ENCODE measurements at regions not wholly inside any gene's neighbourhood (a gene's known extent, or its start where the extent isn't known, plus 50 kb on each side); places are given as distances from the start of the nearest gene placed in this dataset.

DNA sequence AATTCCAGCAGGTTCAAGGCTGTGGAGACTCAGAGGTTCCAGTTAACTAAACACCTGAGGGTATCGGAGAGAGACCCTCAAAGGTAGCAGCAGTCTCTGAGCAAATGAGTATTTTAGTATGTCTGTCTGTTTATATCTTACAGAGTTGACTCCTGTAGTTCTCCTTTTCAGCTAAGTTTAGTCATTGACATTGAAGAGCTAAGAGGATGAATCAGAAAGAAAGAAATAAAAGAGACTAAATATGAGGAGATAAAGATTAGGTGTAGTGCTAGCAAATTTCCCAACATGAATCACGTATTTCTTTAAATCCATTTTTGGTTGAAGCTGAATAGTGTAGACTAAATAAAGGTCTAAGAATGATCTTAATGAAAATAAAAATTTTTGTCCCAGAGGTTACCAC is 474.0 kb upstream of the RGMB start:
- Histone ChIP-seq H3K4me1 (ENCODE audit: control insufficient read depth in 4 of 4, insufficient read depth in 4 of 4, low read length in 3 of 4) (no peaks in the 10 kb centered on the region), H3K27ac (ENCODE audit: low read depth in 1 of 2, low read length in 2 of 2) (no peak overlapping the region), H3K27me3 (ENCODE audit: control insufficient read depth in 4 of 4, insufficient read depth in 4 of 4, low read length in 3 of 4) (peaks cover 0 to 4% (median 0%) of the 10 kb centered on the region in 4 donors), H3K4me3 (ENCODE audit: low read depth in 1 of 3, low read length in 3 of 3) (no peak overlapping the region), H3K36me3 (ENCODE audit: control insufficient read depth in 4 of 4, insufficient read depth in 3 of 4, low read depth in 1 of 4, low read length in 3 of 4) (no peaks in the 10 kb centered on the region), H3K9ac (ENCODE audit: low read depth in 1 of 2, low read length in 2 of 2) (no peak overlapping the region), H3K9me3 (ENCODE audit: control insufficient read depth in 4 of 4, low read length in 3 of 4) (no peaks in the 10 kb centered on the region)
- WGBS, result 89% methylated on average over 2 of the region's 2 CpGs
- DNase-seq (ENCODE audit: low spot score), result no peak
- TF ChIP-seq, protein P1, sequence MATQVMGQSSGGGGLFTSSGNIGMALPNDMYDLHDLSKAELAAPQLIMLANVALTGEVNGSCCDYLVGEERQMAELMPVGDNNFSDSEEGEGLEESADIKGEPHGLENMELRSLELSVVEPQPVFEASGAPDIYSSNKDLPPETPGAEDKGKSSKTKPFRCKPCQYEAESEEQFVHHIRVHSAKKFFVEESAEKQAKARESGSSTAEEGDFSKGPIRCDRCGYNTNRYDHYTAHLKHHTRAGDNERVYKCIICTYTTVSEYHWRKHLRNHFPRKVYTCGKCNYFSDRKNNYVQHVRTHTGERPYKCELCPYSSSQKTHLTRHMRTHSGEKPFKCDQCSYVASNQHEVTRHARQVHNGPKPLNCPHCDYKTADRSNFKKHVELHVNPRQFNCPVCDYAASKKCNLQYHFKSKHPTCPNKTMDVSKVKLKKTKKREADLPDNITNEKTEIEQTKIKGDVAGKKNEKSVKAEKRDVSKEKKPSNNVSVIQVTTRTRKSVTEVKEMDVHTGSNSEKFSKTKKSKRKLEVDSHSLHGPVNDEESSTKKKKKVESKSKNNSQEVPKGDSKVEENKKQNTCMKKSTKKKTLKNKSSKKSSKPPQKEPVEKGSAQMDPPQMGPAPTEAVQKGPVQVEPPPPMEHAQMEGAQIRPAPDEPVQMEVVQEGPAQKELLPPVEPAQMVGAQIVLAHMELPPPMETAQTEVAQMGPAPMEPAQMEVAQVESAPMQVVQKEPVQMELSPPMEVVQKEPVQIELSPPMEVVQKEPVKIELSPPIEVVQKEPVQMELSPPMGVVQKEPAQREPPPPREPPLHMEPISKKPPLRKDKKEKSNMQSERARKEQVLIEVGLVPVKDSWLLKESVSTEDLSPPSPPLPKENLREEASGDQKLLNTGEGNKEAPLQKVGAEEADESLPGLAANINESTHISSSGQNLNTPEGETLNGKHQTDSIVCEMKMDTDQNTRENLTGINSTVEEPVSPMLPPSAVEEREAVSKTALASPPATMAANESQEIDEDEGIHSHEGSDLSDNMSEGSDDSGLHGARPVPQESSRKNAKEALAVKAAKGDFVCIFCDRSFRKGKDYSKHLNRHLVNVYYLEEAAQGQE (IDR thresholded peaks at IDR 0.05), result no peak
- no peak for TF ChIP-seq FOXA2 (IDR thresholded peaks at IDR 0.05)
- TF ChIP-seq FOXA1 (IDR thresholded peaks at IDR 0.05), result no peak
- no peak for TF ChIP-seq RAD21 (IDR thresholded peaks at IDR 0.05)
- TF ChIP-seq, protein P2, sequence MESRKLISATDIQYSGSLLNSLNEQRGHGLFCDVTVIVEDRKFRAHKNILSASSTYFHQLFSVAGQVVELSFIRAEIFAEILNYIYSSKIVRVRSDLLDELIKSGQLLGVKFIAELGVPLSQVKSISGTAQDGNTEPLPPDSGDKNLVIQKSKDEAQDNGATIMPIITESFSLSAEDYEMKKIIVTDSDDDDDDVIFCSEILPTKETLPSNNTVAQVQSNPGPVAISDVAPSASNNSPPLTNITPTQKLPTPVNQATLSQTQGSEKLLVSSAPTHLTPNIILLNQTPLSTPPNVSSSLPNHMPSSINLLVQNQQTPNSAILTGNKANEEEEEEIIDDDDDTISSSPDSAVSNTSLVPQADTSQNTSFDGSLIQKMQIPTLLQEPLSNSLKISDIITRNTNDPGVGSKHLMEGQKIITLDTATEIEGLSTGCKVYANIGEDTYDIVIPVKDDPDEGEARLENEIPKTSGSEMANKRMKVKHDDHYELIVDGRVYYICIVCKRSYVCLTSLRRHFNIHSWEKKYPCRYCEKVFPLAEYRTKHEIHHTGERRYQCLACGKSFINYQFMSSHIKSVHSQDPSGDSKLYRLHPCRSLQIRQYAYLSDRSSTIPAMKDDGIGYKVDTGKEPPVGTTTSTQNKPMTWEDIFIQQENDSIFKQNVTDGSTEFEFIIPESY (IDR thresholded peaks at IDR 0.05), result no peak
- no peak for TF ChIP-seq NR2F2 (IDR thresholded peaks at IDR 0.05)
- TF ChIP-seq, protein P3, sequence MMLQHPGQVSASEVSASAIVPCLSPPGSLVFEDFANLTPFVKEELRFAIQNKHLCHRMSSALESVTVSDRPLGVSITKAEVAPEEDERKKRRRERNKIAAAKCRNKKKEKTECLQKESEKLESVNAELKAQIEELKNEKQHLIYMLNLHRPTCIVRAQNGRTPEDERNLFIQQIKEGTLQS (IDR thresholded peaks at IDR 0.05), result no peak
- TF ChIP-seq, protein P4, sequence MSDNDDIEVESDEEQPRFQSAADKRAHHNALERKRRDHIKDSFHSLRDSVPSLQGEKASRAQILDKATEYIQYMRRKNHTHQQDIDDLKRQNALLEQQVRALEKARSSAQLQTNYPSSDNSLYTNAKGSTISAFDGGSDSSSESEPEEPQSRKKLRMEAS (IDR thresholded peaks at IDR 0.05), result no peak
- no peak for TF ChIP-seq JUND (IDR thresholded peaks at IDR 0.05)
- TF ChIP-seq, protein P5, sequence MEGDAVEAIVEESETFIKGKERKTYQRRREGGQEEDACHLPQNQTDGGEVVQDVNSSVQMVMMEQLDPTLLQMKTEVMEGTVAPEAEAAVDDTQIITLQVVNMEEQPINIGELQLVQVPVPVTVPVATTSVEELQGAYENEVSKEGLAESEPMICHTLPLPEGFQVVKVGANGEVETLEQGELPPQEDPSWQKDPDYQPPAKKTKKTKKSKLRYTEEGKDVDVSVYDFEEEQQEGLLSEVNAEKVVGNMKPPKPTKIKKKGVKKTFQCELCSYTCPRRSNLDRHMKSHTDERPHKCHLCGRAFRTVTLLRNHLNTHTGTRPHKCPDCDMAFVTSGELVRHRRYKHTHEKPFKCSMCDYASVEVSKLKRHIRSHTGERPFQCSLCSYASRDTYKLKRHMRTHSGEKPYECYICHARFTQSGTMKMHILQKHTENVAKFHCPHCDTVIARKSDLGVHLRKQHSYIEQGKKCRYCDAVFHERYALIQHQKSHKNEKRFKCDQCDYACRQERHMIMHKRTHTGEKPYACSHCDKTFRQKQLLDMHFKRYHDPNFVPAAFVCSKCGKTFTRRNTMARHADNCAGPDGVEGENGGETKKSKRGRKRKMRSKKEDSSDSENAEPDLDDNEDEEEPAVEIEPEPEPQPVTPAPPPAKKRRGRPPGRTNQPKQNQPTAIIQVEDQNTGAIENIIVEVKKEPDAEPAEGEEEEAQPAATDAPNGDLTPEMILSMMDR (IDR thresholded peaks at IDR 0.05; ENCODE audit: low read depth, low read length, missing input control), result no peak
- no peak for TF ChIP-seq HNF4A (conservative IDR thresholded peaks at IDR 0.05)
- no peak for TF ChIP-seq GABPA (IDR thresholded peaks at IDR 0.05 in 1 of 2, conservative IDR thresholded peaks at IDR 0.05 in 1 of 2)
- no peak for TF ChIP-seq EGR1 (IDR thresholded peaks at IDR 0.05; ENCODE audit: low read depth in 2 of 2)

DNA sequence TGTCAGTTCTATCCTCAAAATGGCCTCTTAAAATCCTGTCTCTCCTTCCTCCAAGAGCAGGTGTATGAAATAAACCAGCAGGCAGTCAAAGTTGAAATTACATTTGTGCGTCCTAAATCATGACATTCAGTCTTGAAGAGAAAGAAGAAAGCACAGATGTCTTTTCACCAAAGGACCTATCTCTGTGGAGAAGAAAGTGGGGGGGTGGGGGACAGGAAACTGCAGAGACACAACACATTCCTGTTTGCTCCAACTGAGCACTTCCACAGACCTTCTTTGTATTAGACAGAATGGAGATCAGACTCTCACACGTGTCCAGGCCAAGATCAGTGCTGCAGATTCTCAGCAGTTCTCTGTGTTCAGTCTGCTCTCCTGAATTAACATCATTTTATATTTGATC is 471.9 kb upstream of the RGMB start:
- Histone ChIP-seq H3K4me3 (ENCODE audit: low read depth in 1 of 3, low read length in 3 of 3) (no peak overlapping the region), H3K36me3 (ENCODE audit: control insufficient read depth in 4 of 4, insufficient read depth in 3 of 4, low read depth in 1 of 4, low read length in 3 of 4) (no peaks in the 10 kb centered on the region), H3K27me3 (ENCODE audit: control insufficient read depth in 4 of 4, insufficient read depth in 4 of 4, low read length in 3 of 4) (peaks cover 0 to 4% (median 0%) of the 10 kb centered on the region in 4 donors), H3K9me3 (ENCODE audit: control insufficient read depth in 4 of 4, low read length in 3 of 4) (no peaks in the 10 kb centered on the region), H3K4me1 (ENCODE audit: control insufficient read depth in 4 of 4, insufficient read depth in 4 of 4, low read length in 3 of 4) (no peaks in the 10 kb centered on the region), H3K9ac (ENCODE audit: low read depth in 1 of 2, low read length in 2 of 2) (no peak overlapping the region), H3K27ac (ENCODE audit: low read depth in 1 of 2, low read length in 2 of 2) (no peak overlapping the region)
- DNase-seq (ENCODE audit: low spot score), result no peak
- WGBS, result 65% methylated on average over 2 of the region's 2 CpGs
- TF ChIP-seq FOXA2 (IDR thresholded peaks at IDR 0.05) (no peak), HNF4A (conservative IDR thresholded peaks at IDR 0.05) (no peak), NR2F2 (IDR thresholded peaks at IDR 0.05) (no peak), EGR1 (IDR thresholded peaks at IDR 0.05; ENCODE audit: low read depth in 2 of 2) (no peak), FOXA1 (IDR thresholded peaks at IDR 0.05) (no peak), TAF1 (conservative IDR thresholded peaks at IDR 0.05) (no peak), RXRA (IDR thresholded peaks at IDR 0.05) (no peak), RAD21 (IDR thresholded peaks at IDR 0.05) (no peak), SP1 (IDR thresholded peaks at IDR 0.05) (no peak), HNF4G (IDR thresholded peaks at IDR 0.05) (no peak), GABPA (IDR thresholded peaks at IDR 0.05 in 1 of 2, conservative IDR thresholded peaks at IDR 0.05 in 1 of 2) (no peak), YY1 (IDR thresholded peaks at IDR 0.05) (no peak)
- TF ChIP-seq, protein P4 (IDR thresholded peaks at IDR 0.05), result no peak
- TF ChIP-seq, protein P3 (IDR thresholded peaks at IDR 0.05), result no peak
- TF ChIP-seq, protein P2 (IDR thresholded peaks at IDR 0.05), result no peak

Data from liver (tissue), 8 donors.